Vagina (tissue), 2 donors: ENCODE measurements at regions not wholly inside any gene's neighbourhood (a gene's known extent, or its start where the extent isn't known, plus 50 kb on each side); places are given as distances from the start of the nearest gene placed in this dataset.

Source experiments
- CTCF ChIP-seq, 3 experiments: fragments of 450-650 bp in 2 of 3; fragments of 200-600 bp in 1 of 3; sonication (generic) in 1 of 3; IDR thresholded peaks; one replicate each; pipeline ENCODE4 v1.5.1; 2017 to 2019; ENCODE audit warnings: antibody characterized with exemption in 3 of 3, mild to moderate bottlenecking in 2 of 3, moderate library complexity in 2 of 3
- POLR2A ChIP-seq, 2 donors: fragments of 450-650 bp; IDR thresholded peaks; one replicate each; pipeline ENCODE4 v1.6.1; 2017; ENCODE audit warnings: antibody characterized with exemption in 2 of 2, mild to moderate bottlenecking in 2 of 2, moderate library complexity in 2 of 2

GRCh38 chr14:25666877-25667276 lies 616.9 kb upstream of the STXBP6 start:
- TF ChIP-seq CTCF (IDR thresholded peaks at IDR 0.05) (no peak), POLR2A (IDR thresholded peaks at IDR 0.05) (no peak)
